Head of caudate nucleus (tissue), 42 donors: ENCODE measurements at regions not wholly inside any gene's neighbourhood (a gene's known extent, or its start where the extent isn't known, plus 50 kb on each side); places are given as distances from the start of the nearest gene placed in this dataset.

Source experiments
- DNase-seq, 42 donors: peaks; one replicate each; pipeline versions ENCODE4 v3.0.0 to v3.0.0-alpha.2; 2020 to 2021; ENCODE audit warnings: mixed read lengths in 7 of 42
- intact Hi-C: fragments of 100-400 bp; cut with DNase I; formaldehyde crosslinking; loops from one replicate; pipeline ENCODE4 v1.15.0; 2022

- intact Hi-C loops = no loop called here
- DNase-seq = no peak
Measured at GRCh38 chr3:41127414-41127813, 71.9 kb upstream of the CTNNB1 start.

- DNase-seq = no peak
- intact Hi-C loops = no loop called here
Measured at GRCh38 chr3:41129731-41130130, 69.6 kb upstream of the CTNNB1 start.

- intact Hi-C loops = no loop called here
- peak in 1 of 42 donors; percentile 14 for DNase-seq
Measured at GRCh38 chr3:41131224-41131623, 68.1 kb upstream of the CTNNB1 start.

- no peak for DNase-seq
- intact Hi-C loops = no loop called here
Measured at GRCh38 chr3:41137686-41138111, 61.6 kb upstream of the CTNNB1 start.

GRCh38 chr3:41138146-41138545 is 61.2 kb upstream of the CTNNB1 start:
- no peak for DNase-seq
- intact Hi-C loops = no loop called here

- no peak for DNase-seq
- intact Hi-C loops = no loop called here
Measured at GRCh38 chr3:41138601-41139000, 60.7 kb upstream of the CTNNB1 start.

- intact Hi-C loops = no loop called here
- no peak for DNase-seq
Measured at GRCh38 chr3:41140242-41140641, 59.1 kb upstream of the CTNNB1 start.

GRCh38 chr3:41141433-41142167 is 57.7 kb upstream of the CTNNB1 start:
- intact Hi-C loops = no loop called here
- no peak for DNase-seq

- no peak for DNase-seq
- intact Hi-C loops = no loop called here
Measured at GRCh38 chr3:41143421-41144031, 55.8 kb upstream of the CTNNB1 start.

GRCh38 chr3:41144631-41145030 is 54.7 kb upstream of the CTNNB1 start:
- no peak for DNase-seq
- intact Hi-C loops = no loop called here

GRCh38 chr3:41148478-41148877 is 50.8 kb upstream of the CTNNB1 start:
- DNase-seq = no peak
- intact Hi-C loops = no loop called here

- intact Hi-C loops = no loop called here
- DNase-seq = no peak
Measured at GRCh38 chr3:41148901-41149300, 50.4 kb upstream of the CTNNB1 start.
